GM23248 (cell line): ENCODE measurements at regions not wholly inside any gene's neighbourhood (a gene's known extent, or its start where the extent isn't known, plus 50 kb on each side); places are given as distances from the start of the nearest gene placed in this dataset.

ENCODE experiments used
- EZH2 ChIP-seq: fragments of 200-600 bp; sonication (generic); IDR thresholded peaks from 2 replicates; pipeline ENCODE4 v1.6.1; 2018; ENCODE audit warnings: antibody characterized with exemption, mild to moderate bottlenecking; ENCODE audit not compliant: insufficient read depth, poor library complexity, severe bottlenecking
- EZH2phosphoT487 ChIP-seq: fragments of 200-600 bp; sonication (generic); IDR thresholded peaks from 2 replicates; pipeline ENCODE4 v1.6.1; 2018; ENCODE audit warnings: antibody characterized with exemption, moderate library complexity, mild to moderate bottlenecking, low read depth; ENCODE audit not compliant: insufficient read depth

- no peak for TF ChIP-seq EZH2phosphoT487
- TF ChIP-seq EZH2, result no peak
Observed at GRCh38 chr6:92967362-92967761, 452.0 kb downstream of the EPHA7 start.
